IPS-15b (cell line): ENCODE measurements at regions not wholly inside any gene's neighbourhood (a gene's known extent, or its start where the extent isn't known, plus 50 kb on each side); places are given as distances from the start of the nearest gene placed in this dataset.

Experiments used
- H3K27me3 ChIP-seq: one replicate; pipeline ENCODE4 v1.6.1; 2013; ENCODE audit warnings: low read length; ENCODE audit not compliant: control insufficient read depth, insufficient read depth
- H3K36me3 ChIP-seq: one replicate; pipeline ENCODE4 v1.6.1; 2013; ENCODE audit warnings: low read length; ENCODE audit not compliant: control insufficient read depth, insufficient read depth
- H3K4me1 ChIP-seq: one replicate; pipeline ENCODE4 v1.6.1; 2013; ENCODE audit warnings: mild to moderate bottlenecking, low read length; ENCODE audit not compliant: control insufficient read depth, insufficient read depth
- H3K4me3 ChIP-seq: one replicate; pipeline ENCODE4 v1.5.1; 2013; ENCODE audit warnings: low read depth, low read length
- H3K9ac ChIP-seq: one replicate; pipeline ENCODE4 v1.6.1; 2013; ENCODE audit warnings: low read depth, mild to moderate bottlenecking, low read length
- H3K9me3 ChIP-seq: one replicate; pipeline ENCODE4 v1.6.1; 2013; ENCODE audit warnings: mild to moderate bottlenecking, low read length; ENCODE audit not compliant: control insufficient read depth, insufficient read depth

- H3K36me3 ChIP-seq = no peaks in the 10 kb centered on the region
- H3K27me3 ChIP-seq = no peaks in the 10 kb centered on the region
- no peak overlapping the region for H3K9ac ChIP-seq
- no peak overlapping the region for H3K4me3 ChIP-seq
- peaks cover under 1% of the 10 kb centered on the region for H3K4me1 ChIP-seq
- no peaks in the 10 kb centered on the region for H3K9me3 ChIP-seq
Measured at GRCh38 chr11:19450282-19450681, 209.5 kb upstream of the E2F8 start.

GRCh38 chr11:19448651-19449050 lies 207.9 kb upstream of the E2F8 start:
- Histone ChIP-seq H3K9ac (no peak overlapping the region), H3K27me3 (no peaks in the 10 kb centered on the region), H3K9me3 (no peaks in the 10 kb centered on the region), H3K4me1 (no peaks in the 10 kb centered on the region), H3K36me3 (no peaks in the 10 kb centered on the region), H3K4me3 (no peak overlapping the region)

- H3K36me3 ChIP-seq = no peaks in the 10 kb centered on the region
- no peaks in the 10 kb centered on the region for H3K27me3 ChIP-seq
- H3K9ac ChIP-seq = no peak overlapping the region
- no peaks in the 10 kb centered on the region for H3K4me1 ChIP-seq
- no peak overlapping the region for H3K4me3 ChIP-seq
- H3K9me3 ChIP-seq = no peaks in the 10 kb centered on the region
Measured at GRCh38 chr11:19447150-19447566, 206.4 kb upstream of the E2F8 start.

DNA sequence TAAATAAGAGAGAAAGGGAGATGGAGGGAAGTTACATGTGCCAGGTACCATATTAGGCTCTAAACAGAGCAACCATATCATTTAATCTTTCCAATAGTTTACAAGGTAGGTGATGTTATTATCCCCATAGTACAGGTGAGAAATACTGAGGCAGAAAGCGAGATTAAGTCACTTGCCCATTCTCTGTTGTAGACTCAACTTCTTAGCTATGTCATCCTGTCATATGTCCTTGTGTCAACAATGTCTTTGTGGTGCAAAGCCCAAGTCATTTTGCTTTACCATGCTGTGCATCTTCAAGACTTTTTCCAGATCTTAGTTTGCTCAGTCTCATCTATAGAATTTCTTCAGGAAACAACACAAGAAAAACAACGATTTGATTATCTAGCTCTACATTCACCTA lies 205.0 kb upstream of the E2F8 start:
- Histone ChIP-seq H3K9ac (no peak overlapping the region), H3K36me3 (no peaks in the 10 kb centered on the region), H3K27me3 (no peaks in the 10 kb centered on the region), H3K4me3 (no peak overlapping the region), H3K4me1 (no peaks in the 10 kb centered on the region), H3K9me3 (no peaks in the 10 kb centered on the region)

DNA sequence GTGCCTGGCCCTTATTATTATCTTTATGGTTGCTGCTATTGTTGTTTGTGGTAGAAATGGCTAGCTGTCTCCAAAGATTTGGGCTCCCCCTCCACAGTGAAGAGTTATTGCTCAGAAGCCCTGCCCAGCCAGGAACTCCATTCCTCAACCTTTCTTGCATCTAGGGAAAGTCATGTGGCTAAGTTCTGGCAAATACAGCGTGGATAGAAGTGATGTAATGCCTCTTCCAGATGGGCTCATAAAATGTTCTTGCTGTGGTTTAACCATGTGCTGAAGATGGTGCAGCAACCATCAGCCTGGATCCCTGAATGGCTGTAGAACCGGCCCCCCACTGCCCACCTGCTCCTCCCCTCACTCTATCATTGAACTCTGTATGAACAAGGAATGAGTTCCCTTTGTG lies 203.5 kb upstream of the E2F8 start:
- Histone ChIP-seq H3K9me3 (no peaks in the 10 kb centered on the region), H3K9ac (no peak overlapping the region), H3K36me3 (no peaks in the 10 kb centered on the region), H3K27me3 (no peaks in the 10 kb centered on the region), H3K4me3 (no peak overlapping the region), H3K4me1 (no peaks in the 10 kb centered on the region)

DNA sequence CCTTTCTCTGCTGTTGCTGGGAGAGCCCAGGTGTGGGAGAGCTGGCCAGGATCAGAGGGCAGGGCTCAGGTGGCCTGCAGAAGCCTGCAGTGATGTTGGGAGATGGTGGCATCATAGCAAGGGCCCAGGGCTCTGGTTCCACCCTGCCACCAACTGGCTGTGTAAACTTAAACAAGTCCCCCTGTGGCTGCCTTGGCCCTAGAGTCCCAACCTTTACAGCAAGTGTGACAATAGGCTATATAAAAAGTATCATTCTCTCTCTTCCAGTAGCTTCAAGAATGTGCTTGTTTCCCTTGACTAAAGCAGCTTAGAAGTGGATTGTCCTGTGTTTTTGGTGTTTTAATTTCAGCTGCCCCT lies 201.8 kb upstream of the E2F8 start:
- Histone ChIP-seq H3K4me1 (no peaks in the 10 kb centered on the region), H3K9ac (no peak overlapping the region)

GRCh38 chr11:19441752-19442553 lies 201.2 kb upstream of the E2F8 start:
- H3K4me3 ChIP-seq = no peak overlapping the region
- H3K36me3 ChIP-seq = no peaks in the 10 kb centered on the region
- no peaks in the 10 kb centered on the region for H3K27me3 ChIP-seq
- H3K9me3 ChIP-seq = no peaks in the 10 kb centered on the region
- no peak overlapping the region for H3K9ac ChIP-seq
- H3K4me1 ChIP-seq = no peaks in the 10 kb centered on the region

More for the DNA sequence above, 201.8 kb upstream of the E2F8 start:
- Histone ChIP-seq H3K27me3 (no peaks in the 10 kb centered on the region), H3K36me3 (no peaks in the 10 kb centered on the region), H3K9me3 (no peaks in the 10 kb centered on the region), H3K4me3 (no peak overlapping the region)

- Histone ChIP-seq H3K27me3 (no peaks in the 10 kb centered on the region), H3K9ac (no peak overlapping the region), H3K4me3 (no peak overlapping the region), H3K9me3 (no peaks in the 10 kb centered on the region), H3K4me1 (no peaks in the 10 kb centered on the region), H3K36me3 (no peaks in the 10 kb centered on the region)
Measured at GRCh38 chr11:19441288-19441687, 200.5 kb upstream of the E2F8 start.

- peaks cover 5% of the 10 kb centered on the region for H3K4me1 ChIP-seq
- H3K9me3 ChIP-seq = no peaks in the 10 kb centered on the region
- H3K9ac ChIP-seq = no peak overlapping the region
- no peaks in the 10 kb centered on the region for H3K27me3 ChIP-seq
- H3K4me3 ChIP-seq = no peak overlapping the region
- H3K36me3 ChIP-seq = no peaks in the 10 kb centered on the region
Measured at GRCh38 chr11:19437760-19438159, 197.0 kb upstream of the E2F8 start.

GRCh38 chr11:19436932-19437331 lies 196.2 kb upstream of the E2F8 start:
- Histone ChIP-seq H3K9me3 (no peaks in the 10 kb centered on the region), H3K27me3 (no peaks in the 10 kb centered on the region), H3K36me3 (no peaks in the 10 kb centered on the region), H3K4me1 (peaks cover 7% of the 10 kb centered on the region), H3K4me3 (no peak overlapping the region), H3K9ac (no peak overlapping the region)

GRCh38 chr11:19435306-19435989 lies 194.7 kb upstream of the E2F8 start:
- Histone ChIP-seq H3K27me3 (no peaks in the 10 kb centered on the region), H3K4me1 (peaks cover 15% of the 10 kb centered on the region), H3K4me3 (no peak overlapping the region), H3K9me3 (no peaks in the 10 kb centered on the region), H3K36me3 (no peaks in the 10 kb centered on the region), H3K9ac (no peak overlapping the region)

GRCh38 chr11:19433791-19434190 lies 193.0 kb upstream of the E2F8 start:
- Histone ChIP-seq H3K27me3 (no peaks in the 10 kb centered on the region), H3K9ac (no peak overlapping the region), H3K9me3 (no peaks in the 10 kb centered on the region), H3K36me3 (no peaks in the 10 kb centered on the region), H3K4me1 (peaks cover 15% of the 10 kb centered on the region), H3K4me3 (no peak overlapping the region)
